ENCODE measurements at regions not wholly inside any gene's neighbourhood (a gene's known extent, or its start where the extent isn't known, plus 50 kb on each side); places are given as distances from the start of the nearest gene placed in this dataset.

- H3K36me3 Mint-ChIP-seq (ENCODE audit: low read depth): no peaks in the 10 kb centered on the region
- H3K27me3 Mint-ChIP-seq (ENCODE audit: insufficient read depth, low read depth, poor library complexity): no peaks in the 10 kb centered on the region
- no peak for TF ChIP-seq EZH2phosphoT487 (IDR thresholded peaks at IDR 0.05; ENCODE audit: unreplicated experiment)
- TF ChIP-seq CREB1 (CRISPR knock-in tag; IDR thresholded peaks at IDR 0.05; ENCODE audit: low read depth): no peak
- no peak for TF ChIP-seq CTCF (conservative IDR thresholded peaks at IDR 0.05; ENCODE audit: low read depth in 2 of 2)
- TF ChIP-seq EZH2 (IDR thresholded peaks at IDR 0.05; ENCODE audit: low read depth, unreplicated experiment): no peak
- no peak for TF ChIP-seq STAT1 (IDR thresholded peaks at IDR 0.05; ENCODE audit: unreplicated experiment)
- TF ChIP-seq ZNF114 (CRISPR knock-in tag; IDR thresholded peaks at IDR 0.05): no peak
- no peak for TF ChIP-seq NANOG (IDR thresholded peaks at IDR 0.05; ENCODE audit: borderline replicate concordance)
- TF ChIP-seq JUNB (IDR thresholded peaks at IDR 0.05; ENCODE audit: unreplicated experiment): no peak
- TF ChIP-seq ZNF462 (CRISPR knock-in tag; IDR thresholded peaks at IDR 0.05): no peak
- TF ChIP-seq ETS1 (IDR thresholded peaks at IDR 0.05): no peak
- no peak for TF ChIP-seq ZNF331 (CRISPR knock-in tag; IDR thresholded peaks at IDR 0.05; ENCODE audit: low read depth)
- no peak for TF ChIP-seq POLR2AphosphoS5 (IDR thresholded peaks at IDR 0.05; ENCODE audit: low read depth)
- no peak for TF ChIP-seq REST (IDR thresholded peaks at IDR 0.05; ENCODE audit: unreplicated experiment)
- ATAC-seq (no peak), DNase-seq (ENCODE audit: low spot score) (no peak)
- Histone ChIP-seq H3K79me2 (replicated peaks; ENCODE audit: insufficient read depth) (no peaks in the 10 kb centered on the region), H3K4me3 (no peak overlapping the region), H3K4me2 (no peak overlapping the region), H4K20me1 (replicated peaks; ENCODE audit: insufficient read depth) (no peaks in the 10 kb centered on the region), H3K27me3 (ENCODE audit: insufficient read depth) (no peaks in the 10 kb centered on the region), H3K27ac (ENCODE audit: low read depth) (no peak overlapping the region), H3K36me3 (ENCODE audit: insufficient read depth) (no peaks in the 10 kb centered on the region), H3F3A (replicated peaks; ENCODE audit: low read depth) (no peaks in the 10 kb centered on the region), H2AFZ (no peak overlapping the region), H3K9me2 (ENCODE audit: insufficient read depth) (no peaks in the 10 kb centered on the region), H3K4me1 (ENCODE audit: insufficient read depth) (no peaks in the 10 kb centered on the region)
- H3K4me1 Mint-ChIP-seq: no peaks in the 10 kb centered on the region
- no peak overlapping the region for H3K27ac Mint-ChIP-seq
- no peak overlapping the region for H3K4me3 Mint-ChIP-seq
- no peaks in the 10 kb centered on the region for H3K9me3 Mint-ChIP-seq
Observed at GRCh38 chr20:7571101-7571500, 369.2 kb downstream of the HAO1 start.

Measured in GM23338 (cell line).